NCI-H1436 treated with DMSO at 0.1 percent for 48 hours (cell line): ENCODE measurements at regions not wholly inside any gene's neighbourhood (a gene's known extent, or its start where the extent isn't known, plus 50 kb on each side); places are given as distances from the start of the nearest gene placed in this dataset.

Experiments used
- DNase-seq: peaks from one replicate; lab custom pipeline; 2025; lab: John Stamatoyannopoulos, UW

DNA sequence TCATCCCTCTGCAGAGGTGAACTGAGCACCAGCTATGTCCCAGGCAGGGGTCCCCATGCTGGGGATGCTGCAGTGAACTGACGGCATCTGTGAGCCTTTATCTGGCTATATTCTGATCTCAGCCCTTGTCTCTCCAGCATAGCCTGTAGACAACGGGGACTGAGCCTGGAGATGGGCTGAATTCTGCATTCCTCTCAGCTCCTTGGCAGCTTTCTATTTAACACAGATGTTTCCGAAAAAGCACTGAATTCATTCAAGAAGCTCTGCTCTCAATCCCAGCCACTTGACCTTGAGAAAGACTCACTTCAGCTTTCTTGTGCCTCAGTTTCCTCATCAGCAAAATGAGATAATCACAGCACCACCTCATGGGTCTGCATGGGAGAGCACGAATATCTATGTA, 204.4 kb upstream of the PMEPA1 start:
- no peak for DNase-seq

DNA sequence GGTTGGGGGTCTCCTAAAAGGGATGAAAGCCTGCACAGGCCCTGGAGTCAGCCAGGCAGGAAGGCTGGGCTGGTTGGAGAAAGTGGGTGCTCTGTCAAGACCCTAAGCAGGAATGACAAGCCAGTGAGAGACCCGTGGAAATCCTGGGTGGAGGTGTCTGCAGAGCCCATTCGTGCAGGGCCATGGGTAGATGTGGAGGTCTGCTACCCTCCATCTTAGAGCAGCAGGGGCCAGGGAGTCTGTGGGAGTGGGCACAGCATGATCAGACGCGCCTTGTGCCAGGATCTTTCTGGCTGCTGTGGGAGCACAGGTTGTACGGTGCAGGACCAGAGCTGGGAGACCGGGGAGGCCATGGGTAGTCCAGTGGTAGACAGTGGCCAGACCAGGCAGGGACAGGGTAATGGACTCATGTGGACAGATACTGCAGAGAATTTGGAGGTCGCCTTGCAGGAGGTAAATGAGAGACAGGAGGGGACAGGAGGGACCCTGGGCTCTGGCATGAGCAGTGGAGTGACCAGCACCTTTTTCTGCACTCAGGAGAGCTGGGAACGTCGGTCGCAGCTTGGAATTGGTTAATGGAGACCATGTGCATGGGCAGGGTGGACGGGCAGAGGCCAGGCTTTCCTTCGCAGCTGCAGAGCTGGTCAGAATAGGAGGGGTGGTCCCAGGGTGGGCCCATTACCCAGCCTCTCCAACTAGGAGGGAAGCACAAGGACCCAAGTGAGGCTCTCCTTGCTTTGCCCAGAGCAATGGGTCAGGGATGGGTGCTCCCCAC, 203.5 kb upstream of the PMEPA1 start:
- no peak for DNase-seq

DNA sequence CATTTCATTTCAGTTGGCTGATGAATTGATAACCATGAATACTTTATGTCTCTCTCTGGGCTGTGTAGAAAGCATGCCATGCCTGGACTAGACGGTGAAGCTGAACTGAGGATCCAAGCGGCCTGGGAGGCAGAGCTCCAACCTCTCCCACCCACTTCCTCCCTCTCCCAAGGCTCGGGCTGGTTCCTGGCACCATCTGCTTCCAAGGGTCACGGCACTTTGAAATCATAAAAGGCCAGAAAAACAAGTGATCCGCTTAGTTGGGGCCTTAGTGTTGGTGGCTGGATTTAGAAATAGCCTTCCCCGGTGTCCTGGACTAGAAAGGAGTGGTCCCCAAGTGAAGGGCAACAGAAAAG, 202.4 kb upstream of the PMEPA1 start:
- DNase-seq: no peak

DNA sequence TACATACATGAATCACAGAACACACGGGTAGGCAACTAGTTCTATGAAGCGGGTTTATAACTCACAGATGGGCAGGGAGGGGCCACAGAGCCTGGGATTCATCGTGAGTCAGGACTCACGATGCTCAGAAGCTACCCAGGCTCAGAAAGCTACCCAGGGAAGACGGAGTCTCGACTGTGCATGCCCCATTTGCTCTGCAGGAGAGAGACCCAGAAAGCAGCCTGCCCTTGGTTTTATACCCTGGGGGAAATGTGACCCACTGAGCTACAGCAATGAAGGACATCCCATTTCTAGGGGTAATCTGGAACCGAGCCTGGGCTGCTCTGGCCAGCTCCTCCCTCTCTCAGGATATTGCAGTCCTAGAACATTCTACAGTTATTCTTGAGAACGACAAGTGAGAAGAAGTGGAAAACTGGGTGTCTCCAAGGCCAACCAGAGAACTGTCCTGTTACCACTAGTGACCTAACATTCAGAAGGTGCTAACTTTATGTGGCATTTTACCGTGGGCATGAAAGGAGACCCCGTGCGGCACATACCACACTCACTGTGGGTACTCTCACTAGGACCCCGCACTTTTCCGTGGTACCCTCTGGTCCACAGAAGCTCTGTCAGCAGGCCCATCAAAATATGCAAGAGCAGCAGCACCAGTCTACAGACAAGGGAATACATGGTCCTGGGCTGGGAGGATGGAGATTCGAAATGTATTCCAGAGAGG, 201.9 kb upstream of the PMEPA1 start:
- DNase-seq: no peak

DNA sequence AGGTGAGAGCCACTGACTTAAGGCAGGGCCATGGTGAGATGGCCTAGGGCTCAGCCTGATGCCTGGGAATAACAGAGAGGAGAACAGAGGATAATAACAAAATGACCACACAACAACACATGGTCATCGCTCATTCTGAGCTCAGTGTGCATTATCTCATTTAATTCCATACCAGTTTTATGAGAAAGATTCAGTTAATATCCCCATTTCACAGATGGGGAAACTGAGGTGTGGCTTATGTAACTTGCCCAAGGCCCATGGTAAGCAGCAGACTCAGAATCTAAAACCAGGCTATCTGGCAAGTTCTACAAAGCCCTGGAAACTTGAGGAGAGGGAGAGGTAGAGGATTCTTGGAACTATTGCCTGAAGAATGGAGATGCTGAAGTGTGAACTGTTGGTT, 200.9 kb upstream of the PMEPA1 start:
- no peak for DNase-seq

DNA sequence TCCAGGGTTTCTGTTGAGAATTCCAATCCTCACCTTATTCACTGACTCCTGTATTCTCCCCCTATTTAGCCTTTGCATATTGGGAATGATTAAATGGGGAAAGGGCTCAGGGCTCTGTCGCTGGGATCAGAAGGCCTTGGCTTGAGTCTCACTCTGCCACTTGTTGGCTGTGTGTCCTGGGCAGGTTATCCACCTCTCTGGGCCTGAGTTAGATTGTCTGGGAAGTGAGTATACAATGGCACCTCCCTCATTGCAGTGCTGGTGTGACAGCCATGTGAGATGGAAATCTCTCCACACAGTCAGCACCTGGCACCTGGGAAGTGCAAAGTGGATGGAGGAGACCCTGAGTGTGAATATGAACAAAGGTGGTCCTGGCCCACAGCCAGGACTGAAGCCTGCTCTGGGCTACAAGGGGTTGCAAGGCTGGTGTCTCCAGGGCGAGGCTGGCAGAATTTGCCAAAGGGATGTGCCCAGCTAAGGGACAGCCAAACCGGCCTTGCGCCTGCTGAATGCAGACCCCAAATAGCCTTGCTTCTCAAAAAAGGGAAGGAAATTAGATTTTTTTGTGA, 200.0 kb upstream of the PMEPA1 start:
- no peak for DNase-seq

DNA sequence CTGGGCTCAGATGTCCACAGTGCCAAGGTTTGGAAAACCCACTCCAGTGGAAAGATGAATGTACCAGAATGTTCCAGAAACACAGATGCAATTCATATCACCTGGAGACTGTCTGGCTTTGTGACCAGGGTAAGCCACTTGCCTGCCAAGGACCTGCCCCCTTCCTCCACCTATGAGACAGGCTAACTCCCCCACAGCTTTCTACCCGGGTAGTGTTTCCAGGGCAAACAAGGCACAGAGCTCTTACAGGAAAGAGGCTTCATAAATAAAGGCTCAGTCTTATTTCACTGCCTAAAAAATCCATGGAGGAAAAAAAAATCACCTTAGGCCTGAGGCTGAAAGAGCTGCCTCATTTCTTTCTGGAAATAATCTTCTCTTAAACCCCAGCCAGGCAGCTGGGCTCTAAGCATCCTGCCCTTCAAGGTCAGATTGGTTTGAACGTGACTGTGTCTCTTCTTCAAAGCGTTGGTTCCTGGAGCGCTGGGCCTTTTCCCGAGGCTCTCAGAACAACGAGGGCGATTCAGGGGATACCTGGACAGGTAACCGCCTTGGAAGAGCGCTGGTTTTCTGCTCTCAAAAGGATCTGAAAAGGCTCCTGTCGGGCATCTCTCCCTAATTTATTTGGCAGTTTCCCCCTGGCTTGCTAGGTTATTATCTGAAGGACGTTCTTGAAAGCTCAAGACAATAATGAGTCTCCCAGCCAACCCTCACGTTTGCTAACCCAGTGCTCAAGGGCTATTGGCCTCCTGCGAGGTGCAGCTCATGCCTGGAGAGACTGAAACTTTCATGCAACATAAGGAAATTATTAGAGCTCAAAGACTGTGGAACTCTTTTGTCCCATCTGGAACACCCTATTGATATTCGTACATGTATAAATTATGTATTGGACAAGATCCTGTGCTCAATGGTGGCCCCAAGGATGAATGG, 199.2 kb upstream of the PMEPA1 start:
- DNase-seq: no peak

DNA sequence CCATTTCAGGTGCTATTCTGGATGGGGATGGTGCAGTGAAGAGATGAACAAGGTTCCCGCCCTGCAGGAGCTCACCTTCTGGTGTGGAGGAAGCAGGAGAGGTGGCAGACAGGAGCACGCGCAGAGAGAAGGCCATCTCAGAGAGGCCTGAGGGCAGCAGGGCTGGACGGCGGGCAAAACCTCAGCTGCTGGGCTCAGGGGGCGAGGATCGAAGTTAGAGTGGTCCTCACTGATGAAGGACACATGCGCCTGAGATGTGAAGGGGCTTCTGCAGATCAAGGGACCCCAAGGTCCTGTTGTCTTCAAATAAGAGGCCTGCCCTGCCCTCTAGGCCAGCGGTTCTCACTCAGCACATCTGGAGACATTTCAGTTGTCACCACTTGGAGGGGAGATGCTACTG, 198.4 kb upstream of the PMEPA1 start:
- no peak for DNase-seq

DNA sequence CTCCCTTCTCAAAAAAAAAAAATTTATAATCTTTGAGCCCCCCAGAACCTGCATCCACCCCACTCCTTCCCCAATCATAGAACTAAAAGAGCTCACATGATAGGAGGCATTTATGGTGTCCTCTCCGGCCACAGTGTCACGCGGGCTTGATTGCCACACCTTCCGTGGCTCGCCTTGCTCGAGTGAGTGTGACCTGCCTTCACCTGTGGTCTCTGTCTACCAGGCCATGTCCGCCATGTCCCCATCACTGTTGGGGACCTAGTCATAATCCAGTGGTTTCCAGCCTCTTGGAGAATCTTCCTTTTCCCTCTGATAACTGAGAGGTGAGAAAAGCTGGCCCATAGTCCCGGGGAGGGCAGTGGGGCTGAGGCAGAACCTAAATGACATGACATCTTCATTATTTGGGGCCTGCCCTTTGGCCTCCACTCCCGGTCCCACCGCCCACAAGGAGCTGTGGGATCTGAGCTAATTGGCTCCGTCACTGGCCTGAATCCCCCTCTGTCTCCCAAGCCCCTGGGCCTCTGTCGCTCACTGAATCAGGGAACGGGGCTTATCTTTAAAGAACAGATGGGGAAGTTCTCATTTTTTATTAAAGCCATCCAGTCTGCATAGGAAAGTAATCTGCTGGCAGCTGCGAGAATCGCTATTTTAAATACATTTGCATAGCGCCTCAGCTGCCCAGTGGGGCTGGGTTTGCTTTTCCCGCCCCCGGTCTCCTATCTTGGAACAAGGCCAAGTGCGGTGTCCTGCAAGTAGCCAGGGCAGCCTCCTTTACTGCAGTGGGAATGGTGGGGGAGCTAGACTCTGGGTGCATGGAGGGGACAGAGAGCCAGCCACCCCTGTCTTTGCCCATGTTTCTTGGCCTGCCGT, 197.6 kb upstream of the PMEPA1 start:
- no peak for DNase-seq

DNA sequence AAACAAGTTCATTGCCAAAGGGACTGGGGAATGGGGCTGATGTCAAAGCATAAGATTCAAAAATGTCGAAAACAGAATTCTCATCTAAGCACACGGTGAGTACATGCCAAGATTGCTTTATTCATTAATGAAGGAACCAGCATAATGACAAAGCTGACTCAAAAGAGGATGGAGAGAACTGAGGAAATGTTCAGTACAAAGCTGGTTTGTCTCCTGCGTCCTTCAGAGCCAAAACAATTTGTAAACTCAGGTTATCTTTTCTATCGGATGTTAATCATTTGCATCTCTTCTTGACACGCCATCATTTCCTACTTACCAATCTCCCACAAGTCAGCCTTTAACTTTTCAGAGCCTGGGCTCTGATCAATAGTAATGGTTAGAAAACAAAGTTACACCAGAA, 195.6 kb upstream of the PMEPA1 start:
- DNase-seq: no peak

DNA sequence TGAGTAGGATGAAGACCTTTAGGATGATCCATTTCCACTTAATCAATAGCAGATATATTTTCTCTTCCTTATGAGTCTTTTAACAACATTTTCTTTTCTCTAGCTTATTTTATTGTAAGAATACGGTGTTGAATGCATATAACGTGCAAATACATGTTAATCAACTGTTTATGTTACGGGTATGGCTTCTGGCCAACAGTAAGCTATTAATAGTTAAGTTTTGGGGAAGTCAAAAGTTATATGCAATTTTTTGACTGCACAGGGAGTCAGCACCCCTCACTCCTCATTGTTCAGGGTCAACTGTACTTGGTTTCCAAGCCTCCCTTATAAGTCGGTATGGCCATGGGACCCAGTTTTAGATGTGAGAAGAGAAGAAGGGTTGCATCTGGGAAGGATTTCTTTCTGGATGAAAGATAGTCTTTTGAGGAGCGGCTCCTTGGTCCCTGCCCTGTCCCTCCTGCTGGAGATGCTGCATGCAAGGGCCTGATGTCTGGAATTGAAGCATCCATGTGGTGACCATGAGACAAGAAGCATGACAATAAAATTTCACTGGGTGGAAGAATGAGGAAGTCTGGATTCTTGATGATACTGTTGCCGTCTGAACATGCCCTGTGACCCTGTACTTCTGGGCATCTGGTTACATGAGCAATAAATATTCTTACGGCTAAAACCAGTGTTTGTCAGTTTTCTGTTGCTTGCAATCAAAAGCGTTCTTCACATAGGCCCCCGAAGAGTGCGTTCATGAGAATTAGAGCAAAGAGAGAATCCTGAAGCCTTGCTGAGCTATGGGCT, 194.7 kb upstream of the PMEPA1 start:
- DNase-seq: no peak

DNA sequence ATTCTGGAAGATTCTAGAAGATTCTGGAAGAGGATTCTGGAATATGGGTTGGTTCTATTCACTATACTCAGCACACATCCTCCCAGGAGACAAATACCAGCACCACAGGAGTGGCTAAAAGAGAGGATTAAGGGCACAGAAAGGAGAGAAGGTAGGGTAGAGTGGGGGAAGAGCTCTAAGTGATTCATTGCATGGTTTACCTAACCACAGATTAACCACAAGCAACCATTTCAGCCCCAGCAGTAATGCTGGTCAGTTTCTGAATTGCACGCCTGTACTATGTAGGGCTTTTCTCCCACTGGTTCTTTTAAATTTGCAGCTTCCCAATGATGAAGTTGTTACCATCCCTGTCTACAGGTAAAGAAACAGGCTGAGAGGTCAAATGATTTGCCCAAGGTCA, 192.7 kb upstream of the PMEPA1 start:
- DNase-seq: no peak

DNA sequence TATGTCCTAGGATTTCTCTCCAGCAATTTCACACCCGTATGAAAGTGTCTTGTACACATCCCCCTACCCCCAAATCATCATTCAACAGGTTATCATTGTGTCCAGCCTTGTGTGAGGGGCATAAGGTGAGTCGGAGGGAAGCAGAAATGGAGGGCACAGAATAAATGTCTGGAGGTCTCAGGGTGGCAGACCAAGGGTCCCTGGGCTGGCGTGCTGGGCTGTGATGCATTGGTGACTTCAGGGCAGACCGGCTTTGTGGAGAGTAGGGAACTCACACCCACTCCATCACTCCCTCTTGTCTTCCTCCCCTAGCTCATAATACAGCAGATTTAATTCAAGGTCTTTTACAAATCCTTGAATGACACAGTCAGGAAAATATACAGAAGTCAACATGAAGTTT, 191.7 kb upstream of the PMEPA1 start:
- no peak for DNase-seq

DNA sequence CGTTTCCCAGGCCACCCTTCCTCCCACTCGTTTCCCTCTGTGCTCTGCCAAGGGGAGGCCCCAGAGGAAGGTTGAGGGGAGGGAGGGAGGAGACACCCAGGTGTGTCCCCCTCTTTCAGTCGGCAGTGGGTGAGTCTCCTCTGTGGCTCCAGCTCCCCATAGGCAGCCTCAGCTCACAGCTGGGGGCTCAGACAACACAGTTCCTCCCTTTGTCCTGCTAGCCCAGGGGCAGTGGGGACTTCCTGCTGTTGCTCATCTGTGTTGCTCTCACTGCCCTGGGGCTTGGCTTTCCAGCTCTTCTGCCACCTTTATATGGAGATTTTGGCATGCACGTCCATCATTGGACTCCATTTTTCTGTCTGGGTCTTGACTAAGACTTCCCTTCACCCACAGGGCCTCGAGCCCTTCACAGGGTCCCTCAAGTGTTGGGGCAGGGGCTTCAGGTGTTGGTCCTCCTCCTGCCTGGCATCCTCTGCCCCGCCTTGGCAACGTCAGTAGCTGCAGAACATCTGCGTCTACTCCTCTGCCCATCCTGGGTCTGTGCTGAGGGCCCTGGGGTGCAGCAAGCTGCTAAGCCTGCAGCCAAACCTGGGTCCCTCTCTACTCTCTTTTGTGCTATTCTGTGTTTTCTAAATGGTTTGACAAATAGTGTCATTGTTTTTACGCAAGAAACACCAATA, 190.6 kb upstream of the PMEPA1 start:
- no peak for DNase-seq

DNA sequence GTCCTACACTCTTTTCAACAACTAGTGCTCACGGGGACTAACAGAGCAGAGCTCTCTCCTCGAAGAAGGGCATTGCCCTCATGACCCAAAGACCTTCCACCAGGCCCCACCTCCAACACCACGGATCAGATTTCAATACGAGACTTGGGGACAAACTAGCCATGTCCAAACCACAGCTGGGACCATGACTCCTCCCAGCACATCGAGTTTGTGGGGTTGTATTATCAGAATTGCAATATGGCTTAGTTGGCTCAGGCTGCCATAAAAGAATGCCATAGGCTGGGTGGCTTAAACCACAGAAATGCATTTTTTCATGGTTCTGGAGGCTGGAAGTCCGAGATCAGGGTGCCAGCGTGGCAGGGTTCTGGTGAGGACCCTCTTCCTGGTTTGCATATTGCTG, 189.7 kb upstream of the PMEPA1 start:
- no peak for DNase-seq

DNA sequence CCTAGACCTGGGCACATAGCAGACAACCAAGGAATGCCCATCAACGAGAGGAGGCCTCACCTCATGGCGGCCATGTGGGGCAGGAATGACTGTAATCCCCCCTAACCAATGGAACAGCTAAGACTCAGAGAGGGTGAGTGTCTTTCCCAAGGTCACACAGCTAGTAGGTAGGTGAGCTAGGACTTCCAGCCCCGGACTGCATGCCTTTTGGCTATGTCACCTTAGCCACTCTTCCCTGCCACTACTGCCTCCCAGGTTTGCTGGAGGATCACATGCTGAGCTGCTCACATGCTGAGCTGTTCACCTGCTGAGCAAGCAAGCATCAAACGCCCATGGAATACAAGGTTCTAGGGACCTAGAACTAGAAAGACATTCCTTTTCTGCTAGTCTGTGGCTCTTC, 188.5 kb upstream of the PMEPA1 start:
- no peak for DNase-seq

DNA sequence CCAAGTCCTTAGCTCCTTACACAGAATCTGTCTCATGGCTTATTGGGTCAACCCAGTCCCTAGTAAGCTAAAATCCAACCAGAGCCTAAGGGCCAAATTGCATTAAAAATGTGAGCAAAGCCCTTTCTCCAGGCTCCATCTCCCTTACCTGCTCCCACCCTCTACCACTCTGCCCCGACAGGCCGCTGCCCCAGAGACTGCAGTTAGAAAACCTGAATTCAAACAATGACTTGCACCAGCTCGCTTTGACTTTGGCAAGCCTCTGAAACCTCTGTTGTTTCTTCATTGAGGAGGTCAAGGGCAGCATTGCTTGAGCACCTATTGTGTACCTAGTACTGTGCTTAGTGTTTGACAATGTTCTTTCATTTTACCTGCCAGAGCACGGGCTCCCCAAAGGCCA, 188.1 kb upstream of the PMEPA1 start:
- no peak for DNase-seq

DNA sequence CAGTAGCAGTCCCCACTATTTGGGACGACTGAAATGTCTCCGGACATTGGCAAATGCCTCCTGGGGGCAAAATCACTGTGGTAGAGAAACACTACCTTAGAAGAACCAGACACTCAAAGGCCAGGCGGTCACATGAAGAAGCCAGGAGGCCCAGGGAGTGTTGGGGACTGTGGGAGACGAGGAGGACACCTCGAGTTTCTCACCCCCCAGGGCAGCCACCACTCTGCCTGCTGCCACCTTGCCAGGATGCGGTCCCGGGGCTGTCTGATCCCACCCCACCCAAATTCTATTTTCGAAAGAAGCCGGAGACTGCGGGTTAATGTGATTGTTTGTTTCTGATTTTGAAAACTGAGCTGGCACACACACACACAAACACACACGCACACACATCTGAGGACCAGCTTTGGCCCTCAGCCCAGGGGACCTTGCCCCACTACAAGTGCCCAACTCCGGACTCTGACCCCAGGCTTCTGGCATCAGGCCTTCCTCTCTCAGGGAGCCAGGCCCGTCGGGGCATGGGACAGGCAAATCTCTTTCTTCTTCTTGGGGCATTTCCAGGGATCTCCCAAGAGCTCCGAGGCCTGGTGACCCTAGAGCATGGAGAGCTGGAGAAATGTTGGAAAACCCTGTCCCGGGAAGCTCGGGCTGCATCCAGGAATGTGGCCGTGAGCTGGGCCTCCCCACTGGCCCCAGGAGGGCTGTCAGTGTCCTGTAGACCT, 187.5 kb upstream of the PMEPA1 start:
- no peak for DNase-seq

DNA sequence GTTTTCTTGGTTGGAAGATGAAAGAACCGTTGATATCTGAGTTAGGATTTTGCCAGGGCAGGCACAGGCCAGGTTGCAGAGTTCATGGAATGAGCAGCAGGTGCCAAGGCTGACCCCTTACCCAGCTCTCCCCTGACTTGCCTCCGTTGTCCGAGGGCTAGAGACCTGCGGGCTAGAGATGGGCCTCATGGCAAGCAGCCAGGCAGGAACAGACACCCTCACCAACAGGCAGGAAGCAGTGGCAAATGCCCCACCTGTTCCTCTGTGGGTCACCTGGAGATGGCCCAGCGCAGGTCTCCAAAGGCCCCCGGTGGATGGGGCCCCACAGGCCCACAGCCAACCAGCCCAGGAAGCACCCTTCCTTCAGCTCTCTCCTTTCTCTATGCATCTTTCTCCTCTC, 186.7 kb upstream of the PMEPA1 start:
- DNase-seq: no peak
